Osteoblast (primary cell): ENCODE measurements at regions not wholly inside any gene's neighbourhood (a gene's known extent, or its start where the extent isn't known, plus 50 kb on each side); places are given as distances from the start of the nearest gene placed in this dataset.

Source experiments
- DNase-seq: peaks from one replicate; pipeline ENCODE4 v3.0.0; 2011; ENCODE audit warnings: low spot score, mixed read lengths; ENCODE audit not compliant: insufficient read length; ENCODE audit errors: missing footprints
- H2AFZ ChIP-seq: 2 replicates; pipeline ENCODE4 v1.6.0; 2011; ENCODE audit warnings: mild to moderate bottlenecking, low read length
- H3K27ac ChIP-seq: 2 replicates; pipeline ENCODE4 v1.5.1; 2011; ENCODE audit warnings: mild to moderate bottlenecking, low read depth, low read length, moderate library complexity
- H3K27me3 ChIP-seq: 2 replicates; pipeline ENCODE4 v1.6.0; 2012; ENCODE audit warnings: mild to moderate bottlenecking, control low read depth, inconsistent platforms, low read length, moderate library complexity; ENCODE audit not compliant: insufficient read depth
- H3K36me3 ChIP-seq: 2 replicates; pipeline ENCODE4 v1.5.1; 2011; ENCODE audit warnings: mild to moderate bottlenecking, low read length, control low read depth, moderate library complexity; ENCODE audit not compliant: insufficient read depth
- H3K4me1 ChIP-seq: 2 replicates; pipeline ENCODE4 v1.5.1; 2011; ENCODE audit warnings: mild to moderate bottlenecking, low read length, control low read depth, moderate library complexity; ENCODE audit not compliant: insufficient read depth
- H3K4me2 ChIP-seq: 2 replicates; pipeline ENCODE4 v1.6.0; 2011; ENCODE audit warnings: mild to moderate bottlenecking, low read length; ENCODE audit not compliant: insufficient read depth
- H3K4me3 ChIP-seq: fragments of 200-600 bp; sonication (generic); 3 replicates; pipeline ENCODE4 v1.5.1; 2012; ENCODE audit warnings: mild to moderate bottlenecking, low read length, inconsistent platforms; ENCODE audit not compliant: insufficient read depth
- H3K79me2 ChIP-seq: 2 replicates; pipeline ENCODE4 v1.6.0; 2012; ENCODE audit warnings: mild to moderate bottlenecking, low read length, control low read depth, inconsistent platforms; ENCODE audit not compliant: insufficient read depth
- H3K9me3 ChIP-seq: 2 replicates; pipeline ENCODE4 v1.5.1; 2011; ENCODE audit warnings: low read depth, low read length, control low read depth
- H4K20me1 ChIP-seq: 2 replicates; pipeline ENCODE4 v1.6.0; 2012; ENCODE audit warnings: mild to moderate bottlenecking, low read length, control low read depth; ENCODE audit not compliant: insufficient read depth
- CTCF ChIP-seq: IDR thresholded peaks from 2 replicates; pipeline ENCODE4 v1.5.1; 2011; ENCODE audit warnings: mild to moderate bottlenecking, low read depth, low read length, moderate library complexity; ENCODE audit errors: extremely low read depth

GRCh38 chr4:123593655-123594054 lies 197.1 kb downstream of the SPRY1 start:
- no peak for TF ChIP-seq CTCF
- Histone ChIP-seq H3K9me3 (no peaks in the 10 kb centered on the region), H3K27ac (no peak overlapping the region), H3K4me2 (no peak overlapping the region), H3K4me3 (no peak overlapping the region), H3K79me2 (no peaks in the 10 kb centered on the region), H4K20me1 (no peaks in the 10 kb centered on the region), H3K4me1 (peaks cover 4% of the 10 kb centered on the region), H3K36me3 (no peaks in the 10 kb centered on the region), H3K27me3 (no peaks in the 10 kb centered on the region), H2AFZ (no peak overlapping the region)
- DNase-seq: no peak

GRCh38 chr4:123596805-123597204 lies 200.2 kb downstream of the SPRY1 start:
- TF ChIP-seq CTCF: no peak
- no peaks in the 10 kb centered on the region for H3K36me3 ChIP-seq
- no peaks in the 10 kb centered on the region for H3K79me2 ChIP-seq

GRCh38 chr4:123597586-123597985 lies 201.0 kb downstream of the SPRY1 start:
- no peaks in the 10 kb centered on the region for H3K36me3 ChIP-seq
- no peaks in the 10 kb centered on the region for H3K27me3 ChIP-seq
- no peak overlapping the region for H3K4me2 ChIP-seq
- no peak overlapping the region for H3K27ac ChIP-seq
- H3K79me2 ChIP-seq: no peaks in the 10 kb centered on the region
- no peak overlapping the region for H3K4me3 ChIP-seq
- no peaks in the 10 kb centered on the region for H3K4me1 ChIP-seq
- TF ChIP-seq CTCF: no peak
- H3K9me3 ChIP-seq: no peaks in the 10 kb centered on the region
- no peaks in the 10 kb centered on the region for H4K20me1 ChIP-seq
- DNase-seq: no peak
- H2AFZ ChIP-seq: no peak overlapping the region

More at GRCh38 chr4:123596805-123597204, 200.2 kb downstream of the SPRY1 start:
- H3K9me3 ChIP-seq: no peaks in the 10 kb centered on the region
- H3K27ac ChIP-seq: no peak overlapping the region
- no peak for DNase-seq
- no peak overlapping the region for H3K4me3 ChIP-seq
- no peaks in the 10 kb centered on the region for H3K27me3 ChIP-seq
- H3K4me1 ChIP-seq: no peaks in the 10 kb centered on the region
- H2AFZ ChIP-seq: no peak overlapping the region
- no peak overlapping the region for H3K4me2 ChIP-seq
- H4K20me1 ChIP-seq: no peaks in the 10 kb centered on the region

GRCh38 chr4:123598331-123598730 lies 201.7 kb downstream of the SPRY1 start:
- Histone ChIP-seq H2AFZ (no peak overlapping the region), H3K79me2 (no peaks in the 10 kb centered on the region), H3K4me2 (no peak overlapping the region), H3K9me3 (no peaks in the 10 kb centered on the region), H3K4me1 (no peaks in the 10 kb centered on the region), H3K36me3 (no peaks in the 10 kb centered on the region), H3K27ac (no peak overlapping the region), H4K20me1 (no peaks in the 10 kb centered on the region), H3K27me3 (no peaks in the 10 kb centered on the region), H3K4me3 (no peak overlapping the region)
- no peak for DNase-seq
- no peak for TF ChIP-seq CTCF
